B cell (primary cell): ENCODE measurements at regions not wholly inside any gene's neighbourhood (a gene's known extent, or its start where the extent isn't known, plus 50 kb on each side); places are given as distances from the start of the nearest gene placed in this dataset.

Source experiments
- ATAC-seq: fragments of 200-7000 bp; cut with Tn5 transposase; one replicate; pipeline ENCODE4 v1.10.0; 2021; ENCODE audit warnings: low read depth, mild to moderate bottlenecking, moderate number of reproducible peaks, moderate library complexity
- CTCF ChIA-PET: fragments of 350-600 bp; sonication (Branson Sonifier 250); formaldehyde crosslinking; loops from one replicate; lab custom pipeline; 2021; ENCODE audit warnings: antibody characterized with exemption, inconsistent platforms; lab: Charles Lee
- POLR2A ChIA-PET: fragments of 350-600 bp; sonication (Branson Sonifier 250); formaldehyde crosslinking; loops from one replicate; lab custom pipeline; 2021; ENCODE audit warnings: antibody characterized with exemption; lab: Charles Lee
- DNase-seq: peaks from one replicate; pipeline ENCODE4 v3.0.0; 2013
- H2AFZ ChIP-seq: 2 replicates; pipeline ENCODE4 v1.6.1; 2012; ENCODE audit warnings: mild to moderate bottlenecking, low read depth, low read length; ENCODE audit not compliant: insufficient read depth, poor library complexity, severe bottlenecking
- H3K27ac ChIP-seq, 2 donors: 1 replicate in 1 of 2; 2 replicates in 1 of 2; pipeline ENCODE4 v1.5.1; 2012 to 2013; ENCODE audit warnings: low read length in 2 of 2, mild to moderate bottlenecking in 2 of 2, moderate library complexity in 1 of 2
- H3K27me3 ChIP-seq, 4 experiments: fragments of 200-600 bp in 1 of 4; sonication (generic) in 1 of 4; replicated peaks in 1 of 4; 1 replicate in 2 of 4; 2 replicates in 2 of 4; pipeline versions ENCODE4 v1.6.1 to v1.7.0; 2013 to 2016; ENCODE audit warnings: low read length in 3 of 4, mild to moderate bottlenecking in 2 of 4, mixed read lengths in 1 of 4, moderate library complexity in 1 of 4; ENCODE audit not compliant: insufficient read depth in 4 of 4, control insufficient read depth in 3 of 4; ENCODE audit errors: control extremely low read depth in 1 of 4
- H3K36me3 ChIP-seq, 2 experiments: replicated peaks in 1 of 2; 1 replicate in 1 of 2; 2 replicates in 1 of 2; pipeline versions ENCODE4 v1.6.1 to v1.7.1; 2013; ENCODE audit warnings: low read length in 1 of 2; ENCODE audit not compliant: insufficient read depth in 2 of 2, control insufficient read depth in 1 of 2; ENCODE audit errors: control extremely low read depth in 1 of 2, extremely low read depth in 1 of 2
- H3K4me1 ChIP-seq, 2 donors: fragments of 200-600 bp in 1 of 2; sonication (generic) in 1 of 2; 1 replicate in 1 of 2; 2 replicates in 1 of 2; pipeline versions ENCODE4 v1.5.1 to v1.6.1; 2013 to 2017; ENCODE audit warnings: low read length in 2 of 2; ENCODE audit not compliant: control insufficient read depth in 2 of 2, insufficient read depth in 2 of 2
- H3K4me2 ChIP-seq: replicated peaks from 2 replicates; pipeline ENCODE3; 2012; ENCODE audit warnings: mild to moderate bottlenecking, low read depth, low read length; ENCODE audit not compliant: poor library complexity, severe bottlenecking
- H3K4me3 ChIP-seq, 5 experiments: fragments of 200-600 bp in 1 of 5; sonication (generic) in 1 of 5; 1 replicate in 3 of 5; 2 replicates in 2 of 5; pipeline versions ENCODE4 v1.5.1 to v1.7.0; 2011 to 2016; ENCODE audit warnings: low read length in 4 of 5, mild to moderate bottlenecking in 4 of 5, low read depth in 2 of 5, control low read depth in 1 of 5, moderate library complexity in 1 of 5; ENCODE audit not compliant: insufficient read depth in 1 of 5; ENCODE audit errors: control extremely low read depth in 1 of 5, extremely low read depth in 1 of 5
- H3K79me2 ChIP-seq: fragments of 200-600 bp; sonication (generic); one replicate; pipeline ENCODE4 v1.6.0; 2016; ENCODE audit warnings: low read length; ENCODE audit not compliant: control insufficient read depth, insufficient read depth
- H3K9ac ChIP-seq: fragments of 200-600 bp; sonication (generic); 2 replicates; pipeline ENCODE4 v1.6.1; 2017; ENCODE audit warnings: mild to moderate bottlenecking, low read length, moderate library complexity
- H3K9me3 ChIP-seq, 3 donors: one replicate each; pipeline versions ENCODE4 v1.6.1 to v1.7.1; 2013; ENCODE audit warnings: low read length in 2 of 3; ENCODE audit not compliant: control insufficient read depth in 2 of 3, insufficient read depth in 1 of 3; ENCODE audit errors: control extremely low read depth in 1 of 3
- H4K20me1 ChIP-seq: 2 replicates; pipeline ENCODE4 v1.6.0; 2012; ENCODE audit warnings: mild to moderate bottlenecking, low read length; ENCODE audit not compliant: insufficient read depth, control insufficient read depth, poor library complexity, severe bottlenecking
- H3K27ac Mint-ChIP-seq: one replicate; pipeline ENCODE4 v1.8.0; 2021; ENCODE audit warnings: mixed read lengths
- H3K27me3 Mint-ChIP-seq: one replicate; pipeline ENCODE4 v1.8.0; 2021; ENCODE audit warnings: mixed read lengths
- H3K4me1 Mint-ChIP-seq: one replicate; pipeline ENCODE4 v1.8.0; 2021; ENCODE audit warnings: mixed read lengths
- H3K4me3 Mint-ChIP-seq: one replicate; pipeline ENCODE4 v1.8.0; 2021; ENCODE audit warnings: mixed read lengths
- H3K9me3 Mint-ChIP-seq: one replicate; pipeline ENCODE4 v1.8.0; 2022; ENCODE audit warnings: mixed read lengths; ENCODE audit not compliant: insufficient read depth
- CTCF ChIP-seq: fragments of 200-600 bp; IDR thresholded peaks from one replicate; pipeline ENCODE4 v1.8.0; 2022; ENCODE audit warnings: antibody characterized with exemption, mild to moderate bottlenecking
- EZH2 ChIP-seq: IDR thresholded peaks from 2 replicates; pipeline ENCODE4 v1.6.1; 2012; ENCODE audit warnings: borderline replicate concordance, low read depth, mild to moderate bottlenecking, moderate library complexity, low read length; ENCODE audit not compliant: insufficient read depth, poor library complexity, severe bottlenecking
- WGBS: methylation state at CpG from one replicate; pipeline ENCODE4 v1.1.5; 2013; ENCODE audit warnings: missing lambda C conversion rate; ENCODE audit not compliant: insufficient coverage; 5-methylcytosine and 5-hydroxymethylcytosine counted together
- intact Hi-C: fragments of 100-400 bp; cut with micrococcal nuclease; formaldehyde crosslinking; loops from one replicate; pipeline ENCODE4 v1.10.0; 2022

DNA sequence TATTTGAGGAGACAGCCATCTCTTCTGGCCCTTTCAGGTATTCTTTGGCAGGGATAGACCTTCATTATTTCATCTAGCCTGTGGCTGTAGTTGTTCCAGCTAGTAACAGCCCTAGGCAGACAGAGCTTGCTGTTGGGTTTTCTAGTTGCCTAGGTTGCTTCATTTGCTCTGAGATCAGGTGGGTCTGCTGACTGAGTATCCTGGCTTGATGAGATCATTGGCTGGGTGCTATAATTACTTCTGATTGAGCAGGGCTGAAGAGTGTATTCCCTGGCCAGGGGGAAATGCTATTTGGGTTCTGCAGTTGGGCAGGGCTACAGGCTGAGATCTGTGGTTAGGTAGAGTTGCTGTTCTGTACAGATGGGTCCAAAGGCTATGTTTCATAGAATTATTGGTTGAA, 456.1 kb downstream of the PSAT1 start:
- CTCF ChIA-PET = no interaction called here
- Histone ChIP-seq H2AFZ (no peak overlapping the region), H3K79me2 (no peaks in the 10 kb centered on the region), H3K4me1 (peaks cover 14 to 20% of the 10 kb centered on the region in 2 donors), H3K4me2 (no peak overlapping the region), H3K9me3 (peaks cover 1 to 6% (median 4%) of the 10 kb centered on the region in 3 donors), H3K9ac (no peak overlapping the region), H3K36me3 (no peaks in the 10 kb centered on the region), H4K20me1 (no peaks in the 10 kb centered on the region), H3K27me3 (peaks cover 0 to 3% (median 0%) of the 10 kb centered on the region in 4 experiments), H3K27ac (no peak overlapping the region), H3K4me3 (no peak overlapping the region)
- Mint-ChIP-seq H3K9me3 (no peaks in the 10 kb centered on the region), H3K27me3 (peaks cover 8% of the 10 kb centered on the region), H3K4me1 (peaks cover 21% of the 10 kb centered on the region), H3K4me3 (no peak overlapping the region), H3K27ac (no peak overlapping the region)
- POLR2A ChIA-PET = no interaction called here
- DNase-seq (no peak), ATAC-seq (no peak)
- TF ChIP-seq CTCF = no peak
- TF ChIP-seq EZH2 = no peak
- intact Hi-C loops = no loop called here

DNA sequence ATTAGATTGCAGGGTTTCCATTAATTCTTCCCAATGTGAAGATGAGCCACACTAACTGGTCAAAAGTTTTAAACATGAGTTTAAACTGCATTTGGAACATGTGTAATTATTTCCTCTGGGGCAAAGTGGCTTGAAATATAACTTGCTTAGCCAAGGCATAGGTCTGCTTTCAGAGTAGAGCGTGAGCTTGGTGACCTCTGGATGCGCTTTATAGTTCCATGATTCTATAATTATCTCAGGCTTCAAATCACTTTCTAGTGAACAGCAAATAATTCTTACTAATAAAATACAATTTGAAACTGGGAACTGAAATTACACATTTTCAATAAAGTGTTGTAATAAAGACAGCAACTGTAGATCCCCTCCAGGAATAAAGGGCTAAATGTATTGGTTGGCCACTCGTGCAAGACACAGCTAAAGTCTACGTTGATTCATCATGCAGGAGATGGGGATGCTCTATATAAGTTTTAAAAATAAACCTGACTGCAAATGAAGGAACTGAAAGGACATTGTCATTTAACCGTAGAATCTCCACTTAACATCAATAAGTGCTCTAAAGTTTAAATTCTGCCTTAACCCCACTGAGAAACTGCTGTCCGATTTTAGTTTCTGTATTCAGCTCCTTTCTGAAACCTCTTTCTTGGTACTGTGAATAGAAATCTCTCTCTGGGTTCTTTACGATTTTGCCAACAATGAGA, 460.0 kb downstream of the PSAT1 start:
- Histone ChIP-seq H3K36me3 (no peaks in the 10 kb centered on the region), H4K20me1 (no peaks in the 10 kb centered on the region), H3K27ac (no peak overlapping the region), H3K4me2 (peak overlapping the region; percentile 65), H3K4me1 (peaks cover 14 to 20% of the 10 kb centered on the region in 2 donors), H2AFZ (no peak overlapping the region), H3K9ac (peak overlapping the region; percentile 26), H3K79me2 (no peaks in the 10 kb centered on the region), H3K27me3 (peaks cover 0 to 3% (median 0%) of the 10 kb centered on the region in 4 experiments), H3K9me3 (peaks cover 0 to 1% (median under 1%) of the 10 kb centered on the region in 3 donors), H3K4me3 (peak overlapping the region in 2 of 5 experiments; percentile 27 to 33)
- TF ChIP-seq CTCF = no peak
- no peak for TF ChIP-seq EZH2
- ATAC-seq (peak; percentile 53), DNase-seq (peak; percentile 43)
- Mint-ChIP-seq H3K27me3 (peaks cover 8% of the 10 kb centered on the region), H3K4me1 (peaks cover 22% of the 10 kb centered on the region), H3K4me3 (peak overlapping the region; percentile 47), H3K9me3 (no peaks in the 10 kb centered on the region), H3K27ac (no peak overlapping the region)
- no CpG with 5 or more reads among the region's 7 CpGs for WGBS
- ChIA-PET POLR2A (no interaction called here), CTCF (interaction anchor here (1.1 to 1.2 kb wide), 2 partner anchors 15 to 66 kb away, joined by 4 read pairs; no protein-coding TSS in a partner anchor)
- intact Hi-C loops = no loop called here
